PC-9 (cell line): ENCODE measurements at regions not wholly inside any gene's neighbourhood (a gene's known extent, or its start where the extent isn't known, plus 50 kb on each side); places are given as distances from the start of the nearest gene placed in this dataset.

Experiments used
- EZH2 ChIP-seq: fragments of 200-600 bp; sonication (generic); IDR thresholded peaks from 2 replicates; pipeline ENCODE4 v1.8.0; 2017; ENCODE audit warnings: antibody characterized with exemption, low read depth
- TF ChIP-seq, protein P1 (sequence below): fragments of 200-600 bp; sonication (generic); conservative IDR thresholded peaks from 2 replicates; pipeline ENCODE4 v1.6.1; 2017; ENCODE audit warnings: mixed run types, antibody characterized with exemption, mild to moderate bottlenecking, moderate library complexity

DNA sequence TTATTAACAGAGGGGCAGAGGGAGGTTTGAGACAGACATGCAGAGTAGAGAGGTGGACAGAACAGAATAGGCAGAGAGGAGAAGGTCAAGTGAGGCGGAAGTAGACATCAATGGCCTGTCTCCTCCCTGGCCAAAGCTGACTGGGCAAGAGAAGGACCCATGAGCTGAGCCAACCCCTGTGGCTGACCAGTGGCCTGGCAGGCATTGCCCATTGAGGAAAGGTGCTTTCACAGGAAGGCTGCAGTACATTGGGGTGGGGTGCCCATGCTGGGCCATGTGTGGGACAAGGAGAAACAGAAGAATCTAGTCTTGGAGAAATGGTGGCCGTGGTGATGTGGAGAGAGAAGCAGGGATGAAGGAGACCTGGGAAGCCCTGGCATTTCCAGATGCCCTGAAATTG lies 76.0 kb downstream of the MYEOV start:
- TF ChIP-seq, protein P1, sequence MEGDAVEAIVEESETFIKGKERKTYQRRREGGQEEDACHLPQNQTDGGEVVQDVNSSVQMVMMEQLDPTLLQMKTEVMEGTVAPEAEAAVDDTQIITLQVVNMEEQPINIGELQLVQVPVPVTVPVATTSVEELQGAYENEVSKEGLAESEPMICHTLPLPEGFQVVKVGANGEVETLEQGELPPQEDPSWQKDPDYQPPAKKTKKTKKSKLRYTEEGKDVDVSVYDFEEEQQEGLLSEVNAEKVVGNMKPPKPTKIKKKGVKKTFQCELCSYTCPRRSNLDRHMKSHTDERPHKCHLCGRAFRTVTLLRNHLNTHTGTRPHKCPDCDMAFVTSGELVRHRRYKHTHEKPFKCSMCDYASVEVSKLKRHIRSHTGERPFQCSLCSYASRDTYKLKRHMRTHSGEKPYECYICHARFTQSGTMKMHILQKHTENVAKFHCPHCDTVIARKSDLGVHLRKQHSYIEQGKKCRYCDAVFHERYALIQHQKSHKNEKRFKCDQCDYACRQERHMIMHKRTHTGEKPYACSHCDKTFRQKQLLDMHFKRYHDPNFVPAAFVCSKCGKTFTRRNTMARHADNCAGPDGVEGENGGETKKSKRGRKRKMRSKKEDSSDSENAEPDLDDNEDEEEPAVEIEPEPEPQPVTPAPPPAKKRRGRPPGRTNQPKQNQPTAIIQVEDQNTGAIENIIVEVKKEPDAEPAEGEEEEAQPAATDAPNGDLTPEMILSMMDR = no peak
- TF ChIP-seq EZH2 = no peak
